ENCODE measurements at regions not wholly inside any gene's neighbourhood (a gene's known extent, or its start where the extent isn't known, plus 50 kb on each side); places are given as distances from the start of the nearest gene placed in this dataset.
A peak's percentile ranks its signal among the peaks of the same experiment; 100 is the strongest.

DNA sequence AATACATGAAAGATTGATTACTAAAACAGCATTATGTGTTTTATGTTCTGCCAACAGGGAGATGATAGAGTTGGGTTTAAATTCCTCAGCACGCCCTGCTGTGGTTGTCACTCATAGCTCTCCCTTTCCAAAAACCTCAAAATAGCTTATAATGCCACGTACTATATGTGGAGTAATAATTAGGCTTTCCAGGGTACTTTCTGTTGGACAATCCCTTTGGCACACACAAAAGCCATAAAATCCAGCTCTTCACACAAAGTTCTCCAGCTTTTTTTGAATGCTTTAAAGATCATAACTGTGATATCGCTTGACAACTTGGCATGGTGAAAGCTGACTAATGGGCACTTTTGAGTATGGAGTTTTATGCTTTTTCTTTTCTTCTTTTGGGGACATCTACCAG lies 145.3 kb upstream of the DCN start:
- Histone ChIP-seq H3K4me3 (no peak overlapping the region), H3K4me1 (no peaks in the 10 kb centered on the region), H3K27ac (no peak overlapping the region), H3K9me3 (no peaks in the 10 kb centered on the region), H3K36me3 (no peaks in the 10 kb centered on the region), H3K27me3 (ENCODE audit: low read depth) (no peaks in the 10 kb centered on the region)
- TF ChIP-seq, protein P1, sequence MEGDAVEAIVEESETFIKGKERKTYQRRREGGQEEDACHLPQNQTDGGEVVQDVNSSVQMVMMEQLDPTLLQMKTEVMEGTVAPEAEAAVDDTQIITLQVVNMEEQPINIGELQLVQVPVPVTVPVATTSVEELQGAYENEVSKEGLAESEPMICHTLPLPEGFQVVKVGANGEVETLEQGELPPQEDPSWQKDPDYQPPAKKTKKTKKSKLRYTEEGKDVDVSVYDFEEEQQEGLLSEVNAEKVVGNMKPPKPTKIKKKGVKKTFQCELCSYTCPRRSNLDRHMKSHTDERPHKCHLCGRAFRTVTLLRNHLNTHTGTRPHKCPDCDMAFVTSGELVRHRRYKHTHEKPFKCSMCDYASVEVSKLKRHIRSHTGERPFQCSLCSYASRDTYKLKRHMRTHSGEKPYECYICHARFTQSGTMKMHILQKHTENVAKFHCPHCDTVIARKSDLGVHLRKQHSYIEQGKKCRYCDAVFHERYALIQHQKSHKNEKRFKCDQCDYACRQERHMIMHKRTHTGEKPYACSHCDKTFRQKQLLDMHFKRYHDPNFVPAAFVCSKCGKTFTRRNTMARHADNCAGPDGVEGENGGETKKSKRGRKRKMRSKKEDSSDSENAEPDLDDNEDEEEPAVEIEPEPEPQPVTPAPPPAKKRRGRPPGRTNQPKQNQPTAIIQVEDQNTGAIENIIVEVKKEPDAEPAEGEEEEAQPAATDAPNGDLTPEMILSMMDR (IDR thresholded peaks at IDR 0.05), result no peak
- DNase-seq (no peak), ATAC-seq (no peak)
- intact Hi-C loops (cut with DNase I), result loop anchor here (10.0 kb wide), 1 partner anchor 153 kb away; no protein-coding TSS in a partner anchor

DNA sequence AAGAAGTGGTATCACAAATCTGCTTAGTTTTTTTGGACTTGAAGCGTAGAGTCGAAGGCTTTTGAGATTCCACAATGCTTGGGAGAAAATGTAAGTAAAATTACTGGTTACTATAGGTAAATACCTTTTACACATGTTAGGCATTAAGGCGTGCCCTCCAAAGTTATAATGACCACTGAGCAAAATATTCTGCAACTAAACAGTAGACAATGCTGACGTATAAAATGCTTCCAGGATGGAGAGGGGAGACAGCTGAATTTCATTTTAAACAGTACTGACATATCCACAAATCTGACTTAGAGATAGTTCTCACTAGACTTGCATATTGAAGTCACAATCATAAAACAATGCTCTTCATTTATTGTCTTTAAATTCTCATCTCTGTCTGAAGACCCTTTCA lies 144.5 kb upstream of the DCN start:
- no peaks in the 10 kb centered on the region for H3K27me3 ChIP-seq (ENCODE audit: low read depth)
- no peaks in the 10 kb centered on the region for H3K4me1 ChIP-seq
- no peaks in the 10 kb centered on the region for H3K36me3 ChIP-seq
- intact Hi-C loops (cut with DNase I), result loop anchor here (10.0 kb wide), 1 partner anchor 152 kb away; no protein-coding TSS in a partner anchor
- TF ChIP-seq, protein P1 (IDR thresholded peaks at IDR 0.05), result no peak
- H3K27ac ChIP-seq, result peak overlapping the region; percentile 32
- no peaks in the 10 kb centered on the region for H3K9me3 ChIP-seq
- DNase-seq, result no peak
- no peak for ATAC-seq
- H3K4me3 ChIP-seq, result no peak overlapping the region

DNA sequence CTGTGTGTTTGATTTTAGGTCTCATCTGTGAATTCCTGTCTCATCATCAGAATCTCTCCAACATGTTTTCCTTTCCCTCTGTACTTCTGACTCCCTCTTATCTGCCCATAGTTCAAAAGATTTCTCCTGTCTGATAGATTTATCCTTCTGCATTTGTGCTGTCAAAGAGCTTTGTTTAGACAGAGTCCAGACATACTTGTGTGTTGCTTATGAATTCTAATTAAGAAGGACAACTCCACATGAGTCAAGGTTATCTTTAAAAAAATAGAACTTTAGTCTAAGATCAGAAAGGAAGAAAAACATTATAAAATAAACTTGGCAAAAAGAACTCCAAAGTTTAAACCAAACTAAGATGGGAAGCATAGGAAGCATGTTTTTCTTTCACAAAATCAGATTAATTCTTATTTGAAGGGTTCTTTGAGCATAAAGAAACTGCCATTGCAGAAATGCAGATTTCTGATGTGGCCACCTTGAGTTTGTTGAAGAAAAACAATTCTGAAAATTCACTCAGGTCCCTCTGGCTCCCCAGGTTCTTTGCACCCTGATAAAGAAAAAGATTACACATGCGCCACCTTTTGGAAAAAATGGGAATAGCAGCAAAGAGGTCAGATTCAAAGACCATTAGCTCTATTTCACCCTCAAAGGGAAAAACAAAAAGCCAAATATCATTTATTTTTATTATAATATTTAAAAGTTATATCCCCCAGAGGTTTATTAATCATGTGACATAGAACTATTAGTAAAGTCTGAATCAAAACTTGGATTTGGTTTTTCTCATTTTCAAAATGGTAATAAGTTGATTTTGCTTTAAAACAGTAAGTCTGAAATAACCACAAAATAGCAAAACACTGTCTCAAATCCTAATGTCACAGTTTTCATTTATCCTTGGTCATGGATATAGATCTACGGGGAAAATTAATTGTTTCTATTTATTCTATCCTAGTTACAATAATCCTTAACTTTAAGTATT lies 143.7 kb upstream of the DCN start:
- Histone ChIP-seq H3K36me3 (no peaks in the 10 kb centered on the region), H3K4me1 (no peaks in the 10 kb centered on the region), H3K9me3 (no peaks in the 10 kb centered on the region), H3K27ac (peak overlapping the region; percentile 32), H3K4me3 (no peak overlapping the region), H3K27me3 (ENCODE audit: low read depth) (no peaks in the 10 kb centered on the region)
- ATAC-seq (peak in 1 of 2 donors; percentile 71), DNase-seq (no peak)
- intact Hi-C loops (cut with DNase I), result loop anchor here (10.0 kb wide), 1 partner anchor 152 kb away; no protein-coding TSS in a partner anchor
- TF ChIP-seq, protein P1 (IDR thresholded peaks at IDR 0.05), result peak; percentile 80

DNA sequence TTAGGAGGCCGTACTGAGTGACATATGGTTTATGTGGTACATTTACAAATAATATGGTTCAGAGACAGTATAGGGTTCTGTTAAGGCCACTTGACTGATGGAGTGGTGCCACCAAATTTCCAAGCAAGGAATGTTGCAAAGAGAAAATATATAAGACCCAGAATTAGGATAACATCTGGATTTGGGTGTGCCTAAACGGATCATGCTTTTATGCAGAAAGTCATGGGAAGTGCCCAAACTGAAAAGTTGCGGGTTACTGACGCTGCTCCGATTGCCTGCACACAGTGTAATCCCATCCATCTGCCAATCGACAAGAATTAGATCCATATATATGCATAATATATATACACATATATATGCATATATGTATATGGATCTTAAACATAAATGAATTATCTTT lies 138.4 kb upstream of the DCN start:
- Histone ChIP-seq H3K4me3 (no peak overlapping the region), H3K4me1 (no peaks in the 10 kb centered on the region), H3K9me3 (no peaks in the 10 kb centered on the region), H3K27ac (no peak overlapping the region), H3K36me3 (no peaks in the 10 kb centered on the region), H3K27me3 (ENCODE audit: low read depth) (no peaks in the 10 kb centered on the region)
- intact Hi-C loops (cut with DNase I), result loop anchor here (10.0 kb wide), 1 partner anchor 146 kb away; no protein-coding TSS in a partner anchor
- ATAC-seq, result no peak
- no peak for DNase-seq
- TF ChIP-seq, protein P1 (IDR thresholded peaks at IDR 0.05), result no peak

DNA sequence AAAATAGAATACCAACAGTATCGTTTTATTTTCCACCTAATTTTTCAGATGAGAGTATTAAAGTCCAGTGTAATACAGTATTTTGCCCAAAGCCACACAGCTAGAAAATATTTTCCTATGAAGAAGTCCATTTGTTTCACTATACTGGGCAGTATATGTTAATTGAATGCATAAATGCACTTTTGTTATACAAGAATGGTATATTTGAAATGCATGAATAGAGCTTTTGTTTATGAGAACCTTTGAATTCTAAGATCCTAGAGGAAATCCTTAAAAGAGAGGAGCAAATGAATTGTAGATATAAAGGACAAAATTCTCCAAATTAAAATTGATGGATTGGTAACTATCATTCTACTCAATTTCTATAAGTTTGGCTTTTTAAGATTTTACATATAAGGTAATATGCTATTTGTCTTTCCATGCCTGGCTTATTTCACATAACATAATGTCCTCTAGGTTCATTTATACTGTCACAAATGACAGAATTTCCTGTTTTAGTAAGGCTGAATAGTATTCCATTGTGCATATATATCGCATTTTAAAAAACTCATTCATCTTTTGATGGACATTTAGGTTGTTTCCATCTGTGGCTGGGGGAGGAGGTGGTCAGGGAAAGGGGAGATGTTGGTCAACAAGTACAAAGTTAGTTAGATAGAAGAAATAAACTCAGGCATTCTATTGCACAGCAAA lies 136.6 kb upstream of the DCN start:
- Histone ChIP-seq H3K27me3 (ENCODE audit: low read depth) (no peaks in the 10 kb centered on the region), H3K36me3 (no peaks in the 10 kb centered on the region), H3K4me3 (no peak overlapping the region), H3K27ac (no peak overlapping the region), H3K9me3 (no peaks in the 10 kb centered on the region), H3K4me1 (no peaks in the 10 kb centered on the region)
- no peak for DNase-seq
- intact Hi-C loops (cut with DNase I), result no loop called here
- TF ChIP-seq, protein P1 (IDR thresholded peaks at IDR 0.05), result no peak
- ATAC-seq, result no peak

Measured in lower lobe of right lung (tissue), 2 donors.